Gastroesophageal sphincter (tissue), 4 donors: ENCODE measurements at regions not wholly inside any gene's neighbourhood (a gene's known extent, or its start where the extent isn't known, plus 50 kb on each side); places are given as distances from the start of the nearest gene placed in this dataset.

Experiments
- ATAC-seq: fragments of 150-250 bp; one replicate; pipeline ENCODE4 v1.9.1; 2016; ENCODE audit warnings: mild to moderate bottlenecking, moderate library complexity
- H3K27ac ChIP-seq, 4 donors: fragments of 200-600 bp; sonication (generic) in 3 of 4; 1 replicate in 3 of 4; 2 replicates in 1 of 4; pipeline ENCODE4 v1.5.1; 2016 to 2019
- H3K27me3 ChIP-seq: fragments of 200-600 bp; sonication (generic); one replicate; pipeline ENCODE4 v1.5.1; 2019
- H3K36me3 ChIP-seq, 2 donors: fragments of 200-600 bp; sonication (generic); one replicate each; pipeline ENCODE4 v1.5.1; 2019; ENCODE audit warnings: control low read depth in 1 of 2
- H3K4me1 ChIP-seq, 3 donors: fragments of 200-600 bp; sonication (generic); 1 replicate in 2 of 3; 2 replicates in 1 of 3; pipeline ENCODE4 v1.5.1; 2016 to 2019; ENCODE audit warnings: control low read depth in 2 of 3
- H3K4me3 ChIP-seq, 2 donors: fragments of 200-600 bp; sonication (generic); one replicate each; pipeline ENCODE4 v1.5.1; 2019; ENCODE audit warnings: mild to moderate bottlenecking in 1 of 2, moderate library complexity in 1 of 2
- H3K9me3 ChIP-seq, 3 donors: fragments of 200-600 bp; sonication (generic); one replicate each; pipeline ENCODE4 v1.5.1; 2017 to 2019; ENCODE audit warnings: control low read depth in 2 of 3
- EP300 ChIP-seq: sonication (generic); formaldehyde crosslinking; IDR thresholded peaks from one replicate; pipeline ENCODE4 v1.6.1; 2017; ENCODE audit warnings: antibody characterized with exemption, mild to moderate bottlenecking
- POLR2A ChIP-seq, 2 donors: fragments of 450-650 bp; IDR thresholded peaks; one replicate each; pipeline ENCODE4 v1.6.1; 2017; ENCODE audit warnings: antibody characterized with exemption in 2 of 2, mild to moderate bottlenecking in 2 of 2, moderate library complexity in 1 of 2
- POLR2AphosphoS5 ChIP-seq: sonication (generic); formaldehyde crosslinking; IDR thresholded peaks from one replicate; pipeline ENCODE4 v1.6.1; 2017; ENCODE audit warnings: antibody characterized with exemption
- WGBS, 2 donors: methylation state at CpG; one replicate each; pipeline ENCODE4 v1.1.5; 2018; ENCODE audit warnings: low coverage in 1 of 2; 5-methylcytosine and 5-hydroxymethylcytosine counted together
- TF ChIP-seq, protein P1 (sequence below), 4 experiments: fragments of 200-600 bp in 2 of 4; fragments of 450-650 bp in 2 of 4; sonication (generic) in 1 of 4; IDR thresholded peaks; one replicate each; pipeline ENCODE4 v1.5.1; 2017 to 2019; ENCODE audit warnings: antibody characterized with exemption in 4 of 4, mild to moderate bottlenecking in 2 of 4, moderate library complexity in 2 of 4

DNA sequence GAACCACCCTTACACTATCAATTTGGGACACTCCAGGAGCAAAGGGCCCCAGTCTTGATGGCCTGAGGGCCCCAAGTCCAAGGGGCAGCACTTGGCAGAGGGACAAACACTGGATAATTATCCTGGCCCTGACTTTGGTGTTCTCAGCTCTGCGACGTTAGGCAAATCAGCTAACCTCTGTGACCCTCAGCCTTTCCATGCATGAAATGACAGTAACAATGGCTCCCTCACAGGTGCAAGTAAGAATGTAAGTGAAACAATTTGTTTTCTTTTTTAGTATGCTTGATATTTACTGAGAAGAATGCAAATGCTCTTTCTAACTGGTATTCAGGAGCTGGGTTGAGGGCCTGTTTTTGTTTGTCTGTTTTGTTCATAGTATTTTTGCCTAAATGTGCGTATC lies 61.6 kb upstream of the PRDX6 start:
- no peaks in the 10 kb centered on the region for H3K27me3 ChIP-seq
- peaks cover 0 to 7% (median 0%) of the 10 kb centered on the region in 3 donors for H3K4me1 ChIP-seq
- ATAC-seq: no peak
- H3K9me3 ChIP-seq: no peaks in the 10 kb centered on the region
- peaks cover 0 to 63% of the 10 kb centered on the region in 2 donors for H3K36me3 ChIP-seq
- no peak overlapping the region for H3K4me3 ChIP-seq
- H3K27ac ChIP-seq: no peak overlapping the region
- TF ChIP-seq, protein P1, sequence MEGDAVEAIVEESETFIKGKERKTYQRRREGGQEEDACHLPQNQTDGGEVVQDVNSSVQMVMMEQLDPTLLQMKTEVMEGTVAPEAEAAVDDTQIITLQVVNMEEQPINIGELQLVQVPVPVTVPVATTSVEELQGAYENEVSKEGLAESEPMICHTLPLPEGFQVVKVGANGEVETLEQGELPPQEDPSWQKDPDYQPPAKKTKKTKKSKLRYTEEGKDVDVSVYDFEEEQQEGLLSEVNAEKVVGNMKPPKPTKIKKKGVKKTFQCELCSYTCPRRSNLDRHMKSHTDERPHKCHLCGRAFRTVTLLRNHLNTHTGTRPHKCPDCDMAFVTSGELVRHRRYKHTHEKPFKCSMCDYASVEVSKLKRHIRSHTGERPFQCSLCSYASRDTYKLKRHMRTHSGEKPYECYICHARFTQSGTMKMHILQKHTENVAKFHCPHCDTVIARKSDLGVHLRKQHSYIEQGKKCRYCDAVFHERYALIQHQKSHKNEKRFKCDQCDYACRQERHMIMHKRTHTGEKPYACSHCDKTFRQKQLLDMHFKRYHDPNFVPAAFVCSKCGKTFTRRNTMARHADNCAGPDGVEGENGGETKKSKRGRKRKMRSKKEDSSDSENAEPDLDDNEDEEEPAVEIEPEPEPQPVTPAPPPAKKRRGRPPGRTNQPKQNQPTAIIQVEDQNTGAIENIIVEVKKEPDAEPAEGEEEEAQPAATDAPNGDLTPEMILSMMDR (IDR thresholded peaks at IDR 0.05): no peak
- TF ChIP-seq POLR2AphosphoS5 (no peak), EP300 (no peak), POLR2A (IDR thresholded peaks at IDR 0.05) (no peak)
- whole genome bisulfite sequencing, 2 donors: 80 to 97% methylated on average over 3 of the region's 3 CpGs

DNA sequence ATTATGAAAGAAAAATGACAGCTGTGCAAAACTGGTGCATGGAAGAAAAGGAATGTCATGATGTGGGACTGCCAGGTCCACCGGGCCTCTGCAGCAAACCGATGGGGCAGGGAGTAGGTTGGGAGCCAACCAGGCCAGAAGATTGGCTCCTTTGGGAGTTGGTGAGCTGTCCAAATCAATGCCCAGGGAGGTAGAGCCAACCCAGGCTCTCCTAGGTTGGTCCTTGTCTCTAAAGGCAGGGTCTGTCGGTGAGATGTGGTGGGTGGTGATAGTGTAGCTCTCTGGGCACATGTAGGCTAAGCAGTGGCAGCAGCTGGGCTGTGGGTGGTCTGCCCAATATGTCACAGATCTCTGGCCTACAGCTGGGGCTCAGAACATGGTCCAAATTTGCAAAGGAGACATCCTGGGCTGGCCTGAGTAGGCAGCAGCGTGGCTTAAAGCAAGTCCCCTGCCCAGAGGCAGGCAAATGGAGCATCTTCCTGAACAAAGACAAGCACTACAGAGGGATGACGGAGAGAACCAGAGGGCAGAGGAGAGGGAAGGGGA lies 61.2 kb upstream of the PRDX6 start:
- ATAC-seq: no peak
- TF ChIP-seq, protein P1 (IDR thresholded peaks at IDR 0.05): no peak
- TF ChIP-seq POLR2AphosphoS5: no peak
- TF ChIP-seq EP300: no peak
- TF ChIP-seq POLR2A (IDR thresholded peaks at IDR 0.05): no peak
- Histone ChIP-seq H3K4me3 (no peak overlapping the region), H3K27ac (no peak overlapping the region), H3K36me3 (peaks cover 0 to 58% of the 10 kb centered on the region in 2 donors), H3K9me3 (no peaks in the 10 kb centered on the region), H3K27me3 (no peaks in the 10 kb centered on the region), H3K4me1 (peaks cover 0 to 11% (median 0%) of the 10 kb centered on the region in 3 donors)
- 62 to 73% methylated on average over 3 to 4 of the region's 5 CpGs for WGBS, 2 donors

DNA sequence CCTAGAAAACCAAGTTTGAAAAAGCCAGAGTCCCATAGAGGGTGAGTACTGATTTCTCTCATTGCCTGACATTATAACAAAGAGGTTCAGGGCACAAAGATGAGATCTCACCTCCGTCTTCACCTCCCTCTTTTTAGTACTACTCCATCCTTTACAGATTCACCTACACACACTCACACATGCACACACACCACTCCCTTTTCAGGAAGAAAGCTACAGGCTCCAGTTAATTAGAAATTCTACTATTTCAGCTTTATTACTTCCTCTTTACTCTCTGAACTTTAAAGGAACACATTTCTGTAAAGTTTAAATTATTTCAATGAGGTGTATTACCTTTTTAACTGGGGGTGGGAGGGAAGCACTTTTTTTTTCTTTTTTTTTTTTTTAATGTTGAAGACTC lies 59.6 kb upstream of the PRDX6 start:
- no peaks in the 10 kb centered on the region for H3K9me3 ChIP-seq
- ATAC-seq: no peak
- H3K27ac ChIP-seq: no peak overlapping the region
- peaks cover 0 to 11% (median 0%) of the 10 kb centered on the region in 3 donors for H3K4me1 ChIP-seq
- H3K36me3 ChIP-seq: peaks cover 0 to 63% of the 10 kb centered on the region in 2 donors
- no peaks in the 10 kb centered on the region for H3K27me3 ChIP-seq
- WGBS, 2 donors: 62 to 67% methylated on average over 1 of the region's 1 CpG
- no peak overlapping the region for H3K4me3 ChIP-seq
- TF ChIP-seq POLR2AphosphoS5 (no peak), POLR2A (IDR thresholded peaks at IDR 0.05) (no peak), EP300 (no peak)
- TF ChIP-seq, protein P1 (IDR thresholded peaks at IDR 0.05): no peak

DNA sequence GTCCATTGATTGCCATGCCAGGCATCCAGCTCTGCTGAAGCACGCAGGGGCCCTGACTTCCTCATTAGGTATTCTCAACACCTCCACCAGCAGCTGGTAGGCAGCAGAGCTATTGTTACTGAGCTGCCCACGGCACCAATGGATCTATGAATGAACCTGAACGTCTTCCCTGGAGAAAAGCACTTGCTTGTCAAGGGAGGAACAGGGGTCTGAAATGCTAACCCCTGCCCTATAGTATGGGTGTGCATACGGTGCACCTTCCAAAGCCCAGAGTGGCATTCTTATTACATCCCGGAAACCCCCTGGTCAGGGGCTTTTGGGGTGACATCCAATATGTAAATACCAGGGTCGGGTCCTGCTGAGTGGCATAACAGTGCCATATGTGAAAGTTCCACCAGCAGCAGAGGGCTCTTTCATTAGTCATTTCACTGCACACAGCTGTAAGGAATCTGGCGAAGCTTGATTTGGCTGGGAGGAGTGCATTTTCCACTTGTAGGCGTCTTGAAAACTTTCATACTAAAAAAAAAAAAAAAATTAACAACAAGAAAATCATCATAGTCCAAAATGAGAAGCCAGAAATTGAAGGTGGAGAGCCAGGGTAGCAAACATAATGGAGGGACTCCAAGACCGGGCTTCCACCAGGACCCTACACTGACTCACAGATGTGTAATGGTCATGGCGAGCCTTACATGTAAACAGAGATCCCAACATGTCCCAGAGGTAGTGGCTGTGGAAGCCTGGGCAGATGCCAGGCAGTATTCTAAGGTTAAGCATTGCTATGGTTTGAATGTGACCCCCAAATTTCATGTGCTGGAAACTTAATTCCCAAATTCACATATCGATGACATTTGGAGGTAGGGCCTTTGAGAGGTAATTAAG lies 58.8 kb upstream of the PRDX6 start:
- WGBS, 2 donors: 40 to 58% methylated on average over 1 to 6 of the region's 11 CpGs
- Histone ChIP-seq H3K4me1 (peaks cover 0 to 11% (median 0%) of the 10 kb centered on the region in 3 donors), H3K27me3 (no peaks in the 10 kb centered on the region), H3K4me3 (no peak overlapping the region), H3K27ac (no peak overlapping the region), H3K36me3 (peaks cover 0 to 63% of the 10 kb centered on the region in 2 donors), H3K9me3 (no peaks in the 10 kb centered on the region)
- no peak for TF ChIP-seq EP300
- TF ChIP-seq, protein P1 (IDR thresholded peaks at IDR 0.05): no peak
- no peak for TF ChIP-seq POLR2AphosphoS5
- TF ChIP-seq POLR2A (IDR thresholded peaks at IDR 0.05): no peak
- no peak for ATAC-seq
